NCI-H146 (cell line): ENCODE measurements at regions not wholly inside any gene's neighbourhood (a gene's known extent, or its start where the extent isn't known, plus 50 kb on each side); places are given as distances from the start of the nearest gene placed in this dataset.
"Not testable (repeated sequence)": the region's sequence is repeated elsewhere in the genome, so short reads cannot be mapped to it uniquely, and the experiment has no call there.

Experiments
- DNase-seq: peaks from one replicate; lab custom pipeline; 2025; lab: John Stamatoyannopoulos, UW

DNA sequence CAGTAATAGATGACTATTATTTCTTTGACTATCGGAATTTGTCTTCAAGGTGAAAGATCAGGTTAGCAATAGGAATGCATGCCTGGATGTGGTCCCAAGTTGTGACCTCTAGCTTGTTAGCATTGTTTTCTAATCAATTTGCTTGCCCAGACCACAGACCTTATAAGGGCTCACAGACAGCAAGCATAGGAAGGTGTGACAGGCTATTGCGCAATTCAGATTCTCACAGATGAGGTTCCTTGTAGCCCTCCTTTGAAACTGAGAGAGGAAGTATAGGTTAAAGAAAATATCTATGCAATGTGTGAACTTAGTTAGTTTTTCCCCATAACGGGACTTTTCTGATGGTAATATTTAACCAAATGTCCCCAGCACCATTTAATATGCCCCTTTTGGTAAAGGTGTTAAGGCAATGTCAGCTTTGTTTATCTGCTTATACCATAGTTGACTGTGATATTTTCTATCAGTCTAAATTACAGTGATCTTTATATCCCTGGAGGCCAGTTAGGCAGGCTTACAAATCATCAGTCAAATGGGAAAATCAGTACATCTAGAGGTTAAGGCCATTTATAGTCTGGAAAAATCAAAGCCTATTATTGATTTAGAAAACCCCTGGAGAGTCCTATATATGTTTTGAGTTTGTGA is 168.1 kb upstream of the MBNL1 start:
- no peak for DNase-seq

DNA sequence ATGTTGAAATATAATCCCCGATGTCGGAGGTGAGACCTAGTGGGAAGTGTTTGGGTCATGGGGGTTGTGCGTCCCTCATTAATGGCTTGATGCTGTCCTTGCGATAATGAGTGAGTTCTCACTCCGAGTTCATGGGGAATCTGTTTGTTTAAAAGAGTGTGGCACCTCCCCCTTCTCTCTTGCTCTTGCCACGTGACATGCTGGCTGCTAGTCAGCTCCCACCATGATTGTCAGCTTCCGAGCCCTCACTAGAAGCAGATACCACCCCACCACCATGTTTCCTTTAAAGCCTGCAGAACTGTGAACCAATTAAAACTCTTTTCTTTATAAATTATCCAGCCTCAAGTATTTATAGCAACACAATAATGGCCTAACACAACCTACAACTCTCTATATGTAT is 166.3 kb upstream of the MBNL1 start:
- no peak for DNase-seq

DNA sequence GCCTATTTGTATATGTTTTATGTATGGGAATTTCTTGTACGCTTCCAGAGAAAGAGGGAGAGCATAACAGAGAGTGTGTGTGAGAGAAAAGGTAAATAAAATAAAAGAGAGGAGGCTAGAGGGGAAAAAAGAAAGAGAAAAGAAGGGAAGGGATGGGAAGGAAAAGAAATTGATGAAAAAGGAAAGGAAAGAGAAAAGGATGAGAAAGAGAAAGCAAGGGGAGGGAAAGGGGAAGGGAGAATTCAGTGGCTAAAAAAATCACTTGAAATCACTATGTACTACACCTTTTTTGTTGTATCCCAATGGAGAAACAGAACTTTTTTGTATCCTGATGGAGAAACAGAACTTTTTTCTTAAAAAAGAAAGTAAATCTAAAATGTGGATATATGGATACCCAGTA is 165.5 kb upstream of the MBNL1 start:
- DNase-seq: no peak

DNA sequence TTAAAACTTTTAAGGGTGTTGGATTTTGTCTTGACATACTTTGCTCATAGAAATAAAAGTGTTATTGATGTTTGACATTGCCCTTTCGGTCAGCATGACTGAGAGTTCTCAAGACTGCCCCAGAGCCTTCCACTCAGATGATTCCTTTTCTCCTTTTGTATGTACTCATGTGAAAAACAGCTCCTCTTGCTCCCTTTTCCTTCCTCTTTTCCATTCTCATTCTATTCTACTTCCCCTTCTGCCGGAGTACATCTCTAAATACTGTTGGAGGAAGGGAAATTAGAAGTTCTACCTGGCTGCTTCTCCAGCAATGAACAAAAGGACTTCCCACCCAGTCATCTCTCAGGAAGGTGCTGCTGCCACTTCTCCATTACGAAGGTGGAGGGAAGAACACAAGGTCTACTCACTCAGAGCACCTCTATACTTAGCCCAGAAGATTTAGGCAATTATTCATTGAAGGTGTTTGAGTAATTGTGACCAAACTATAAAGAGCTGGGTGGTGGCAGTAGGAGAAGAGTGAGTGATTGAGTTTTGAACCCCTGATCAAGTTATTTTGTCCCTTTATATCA is 163.8 kb upstream of the MBNL1 start:
- no peak for DNase-seq

DNA sequence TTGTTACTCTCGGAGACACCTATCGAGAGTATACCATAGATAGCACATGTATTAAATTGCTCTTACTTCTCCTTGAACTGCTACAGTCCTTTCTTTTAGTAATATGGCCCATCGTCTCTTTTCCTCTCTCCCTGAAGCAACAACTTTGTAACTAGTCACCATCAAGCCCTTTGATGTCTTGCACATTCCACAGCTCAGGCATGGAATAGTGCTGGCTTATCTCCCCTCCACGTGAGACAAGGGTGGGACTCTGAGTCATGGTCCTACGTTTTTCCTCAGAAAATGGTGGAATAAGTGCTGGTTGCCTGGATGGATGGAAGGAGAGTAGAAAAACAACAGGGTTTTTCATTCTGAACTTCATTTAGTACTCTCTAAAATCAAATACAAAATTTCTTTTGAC is 163.3 kb upstream of the MBNL1 start:
- DNase-seq: no peak

DNA sequence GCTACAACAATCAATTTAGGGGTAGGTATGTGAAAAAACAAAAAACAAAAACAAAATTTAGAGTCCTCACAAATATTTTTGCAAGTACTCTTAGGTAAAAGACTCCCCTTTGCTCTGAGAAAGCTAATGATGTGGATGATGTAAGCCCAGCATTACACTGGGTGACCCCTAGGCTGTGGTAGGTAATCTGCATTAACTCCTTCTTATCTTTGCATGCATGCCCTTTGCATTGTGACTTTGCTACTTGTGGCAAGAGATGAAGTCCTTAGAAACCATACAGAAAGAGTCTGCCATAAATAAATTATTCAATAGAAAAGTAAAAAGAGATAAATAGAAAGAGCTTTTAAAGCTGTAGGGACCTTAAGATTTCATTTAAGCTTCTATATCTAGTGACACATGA is 159.7 kb upstream of the MBNL1 start:
- no peak for DNase-seq

DNA sequence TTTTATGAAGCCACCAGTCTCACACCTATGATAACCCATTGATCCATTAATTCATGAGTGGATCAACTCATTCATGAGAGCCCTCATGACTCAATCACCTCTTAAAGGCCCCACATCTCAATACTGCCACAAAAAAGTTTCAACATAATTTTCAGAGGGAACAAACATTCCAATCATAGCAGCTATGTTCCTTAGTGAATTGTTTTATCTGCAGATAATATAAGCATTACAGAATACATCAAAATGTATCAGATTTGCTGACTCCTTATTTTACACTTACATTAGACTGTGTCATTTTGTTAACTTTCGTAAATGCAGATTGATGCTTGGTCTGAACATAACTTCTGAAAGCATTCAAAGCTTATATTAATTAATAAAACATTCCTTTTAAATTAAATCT is 155.3 kb upstream of the MBNL1 start:
- DNase-seq: no peak

DNA sequence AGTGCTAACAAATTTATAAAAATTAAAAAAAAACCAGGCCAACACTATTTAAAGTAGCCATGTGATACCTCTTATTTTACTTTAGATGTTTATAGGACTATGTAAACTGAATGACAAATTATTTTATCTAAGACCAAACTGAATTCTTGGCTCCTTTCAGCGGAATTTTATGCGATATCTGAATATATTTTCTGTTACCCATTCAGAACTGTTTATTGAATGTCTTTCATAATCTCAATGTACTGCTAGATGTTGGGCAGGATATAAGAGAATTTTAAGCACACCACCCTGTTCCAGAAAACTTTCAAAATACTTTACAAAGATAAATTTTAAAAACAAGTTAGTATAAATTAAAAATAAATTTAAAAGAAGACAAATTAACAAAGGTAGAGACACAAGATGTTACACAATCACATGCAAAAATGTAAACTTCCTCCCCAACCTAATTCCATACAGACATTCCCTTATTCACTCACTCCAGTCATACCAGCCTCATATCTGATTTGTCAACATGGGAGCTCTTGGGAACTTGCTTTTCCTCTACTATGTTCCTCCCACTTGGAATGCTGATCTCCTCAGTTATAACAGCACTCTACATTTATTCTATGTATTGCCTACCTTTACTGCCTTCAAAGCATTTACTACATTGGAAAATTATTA is 154.6 kb upstream of the MBNL1 start:
- no peak for DNase-seq

DNA sequence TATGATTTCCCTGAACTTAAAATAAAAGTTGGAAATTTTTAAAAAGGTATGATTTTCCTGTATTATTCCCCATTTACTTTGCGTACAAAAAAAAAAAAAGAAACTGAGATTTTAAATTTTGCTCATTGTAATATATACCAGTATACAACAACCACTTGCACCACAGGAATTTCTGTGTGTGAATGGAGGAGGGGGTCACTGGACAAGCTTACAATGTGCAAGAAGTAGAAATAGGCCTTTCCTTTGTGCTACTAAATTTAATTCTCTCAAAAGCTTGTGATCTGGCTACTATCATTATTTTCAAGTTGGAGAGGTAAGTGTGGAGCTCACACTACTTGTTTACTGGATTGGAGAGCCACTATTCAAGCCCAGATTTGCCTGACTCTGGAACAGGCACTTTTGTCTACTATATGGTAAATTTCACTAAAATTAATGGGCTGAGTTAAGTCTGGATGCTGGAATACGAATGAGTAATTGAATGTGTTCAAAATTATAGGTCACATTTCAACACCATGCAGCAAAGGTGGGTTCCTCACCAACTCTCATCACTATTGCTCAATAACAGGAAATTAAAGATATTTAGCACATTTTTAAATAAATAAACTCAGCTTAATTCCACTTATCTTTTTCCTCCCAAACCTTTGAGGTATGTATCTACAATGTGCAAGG is 148.0 kb upstream of the MBNL1 start:
- no peak for DNase-seq

DNA sequence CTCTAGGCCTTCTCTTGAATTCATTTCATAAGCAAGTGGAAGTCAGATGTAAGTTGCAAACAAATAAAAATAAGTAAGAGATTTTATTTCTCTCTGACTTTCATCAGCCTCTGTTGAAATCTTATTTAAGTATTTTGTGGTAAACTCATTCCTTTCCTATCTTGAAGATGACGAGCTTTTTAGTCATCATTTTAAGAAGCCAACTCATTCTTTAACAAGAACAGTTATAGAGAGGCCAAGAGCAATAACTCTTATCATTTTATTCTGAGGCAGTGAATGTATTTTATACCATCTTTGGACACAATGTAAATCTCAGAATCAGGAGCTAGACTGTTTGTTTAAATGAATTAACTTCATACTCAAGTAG is 147.5 kb upstream of the MBNL1 start:
- DNase-seq: no peak

DNA sequence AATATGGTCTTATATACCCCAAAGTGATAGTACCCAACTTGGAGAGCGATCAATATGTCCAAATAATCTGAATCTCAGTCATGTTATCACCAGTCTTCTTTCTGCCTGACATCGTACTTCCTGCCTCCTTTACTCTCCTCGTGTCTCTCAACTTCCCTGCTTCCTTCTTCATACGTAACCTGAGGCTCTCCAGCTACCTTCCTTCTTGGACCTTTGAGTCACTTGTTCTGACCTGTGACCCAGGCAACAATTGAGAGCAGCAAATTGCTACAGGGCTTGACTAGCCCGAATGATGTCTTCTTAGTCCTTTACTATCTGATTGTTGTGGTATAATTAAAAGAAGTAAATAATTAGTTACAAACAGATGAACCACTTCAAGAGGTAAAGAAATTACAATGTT is 145.9 kb upstream of the MBNL1 start:
- no peak for DNase-seq

DNA sequence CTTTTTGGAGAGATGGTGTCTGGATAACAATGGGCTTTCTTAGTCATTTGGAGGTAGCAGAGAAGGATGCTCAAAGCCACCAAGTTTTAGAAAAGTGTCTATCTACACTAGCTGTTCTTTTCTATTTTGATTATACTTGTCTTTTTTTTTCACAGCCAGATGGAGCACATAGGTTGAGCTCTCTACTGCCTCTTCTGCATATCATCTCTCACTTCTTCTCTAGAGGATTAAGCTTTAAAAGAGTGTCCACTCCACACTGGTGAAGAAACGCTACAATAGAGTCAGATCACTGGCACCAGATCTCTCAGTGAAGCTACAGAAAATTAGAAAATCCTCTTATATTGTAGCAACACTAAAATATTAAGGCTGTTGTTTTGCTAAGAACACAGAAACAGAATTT is 145.3 kb upstream of the MBNL1 start:
- DNase-seq: no peak

DNA sequence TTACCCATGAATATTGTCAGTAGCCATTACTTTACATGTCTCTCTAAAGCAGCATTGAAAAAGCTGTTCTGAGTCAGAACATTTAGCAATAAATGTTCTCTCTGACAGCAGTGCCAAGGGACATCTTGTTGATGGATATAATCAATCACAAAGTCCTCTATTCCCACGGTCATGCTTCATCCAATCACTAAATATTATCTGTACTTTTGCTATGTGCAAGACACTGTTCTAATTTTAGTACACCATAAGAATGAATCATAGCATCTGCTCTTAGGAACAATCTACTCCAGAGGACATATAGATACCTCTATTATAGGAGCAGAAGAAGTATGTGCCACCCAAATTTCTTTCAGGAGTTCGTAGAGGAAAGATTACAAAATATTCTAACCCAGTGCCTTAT is 142.5 kb upstream of the MBNL1 start:
- DNase-seq: no peak

DNA sequence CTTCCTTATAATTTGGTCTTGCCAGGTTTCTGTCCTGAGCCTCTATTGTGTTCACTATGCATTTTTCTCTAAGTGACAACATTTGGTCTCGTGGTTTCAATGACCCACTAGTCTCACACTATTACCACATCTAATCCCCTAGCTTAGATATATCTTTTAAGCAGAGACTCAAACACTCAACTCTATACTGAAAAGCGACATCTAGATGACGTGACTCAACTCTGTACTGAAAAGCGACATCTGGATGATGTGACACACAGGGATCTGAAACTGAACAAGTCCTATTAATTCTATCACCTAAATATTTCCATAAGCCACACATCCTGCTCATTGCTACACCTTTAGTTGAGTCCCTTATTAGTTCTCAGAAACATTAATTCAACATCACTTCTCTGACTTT is 141.7 kb upstream of the MBNL1 start:
- DNase-seq: no peak

DNA sequence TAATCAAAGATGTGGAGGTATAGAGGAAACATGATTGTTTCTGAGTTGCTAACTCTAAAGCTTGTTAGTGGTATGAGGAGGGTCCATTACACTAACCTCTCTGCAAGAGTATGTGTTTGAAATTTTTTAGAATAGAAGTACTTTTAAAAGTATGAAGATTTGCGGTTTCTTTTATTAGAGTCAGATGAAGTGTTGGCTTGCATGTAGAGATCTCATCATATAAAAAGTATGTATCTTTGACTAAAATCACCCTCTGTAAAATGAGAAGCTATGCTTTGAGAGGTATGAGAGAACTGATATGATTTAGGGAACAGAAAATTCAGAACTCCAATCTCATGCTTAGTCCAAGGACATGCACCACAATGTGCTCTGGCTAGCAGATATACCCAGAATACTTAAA is 140.4 kb upstream of the MBNL1 start:
- DNase-seq: no peak

DNA sequence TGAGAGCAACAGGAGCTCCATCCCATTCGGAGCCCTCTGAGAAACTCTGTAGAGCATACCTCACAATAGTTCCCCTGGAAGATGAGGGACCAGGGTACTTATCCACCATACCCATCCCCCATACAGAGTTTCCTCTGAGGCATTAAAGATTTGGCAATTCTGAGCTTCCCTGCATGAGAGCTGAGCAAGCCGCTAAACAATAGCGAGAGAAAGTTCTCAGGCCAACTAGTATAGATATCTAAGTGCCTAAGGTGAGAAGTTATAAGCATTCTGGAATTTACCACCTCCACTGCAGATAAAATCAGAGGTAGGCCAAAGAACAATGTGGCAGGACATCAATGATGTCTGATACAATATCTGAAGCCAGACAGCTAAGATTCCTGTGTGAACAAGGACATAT is 129.1 kb upstream of the MBNL1 start:
- DNase-seq: no peak

DNA sequence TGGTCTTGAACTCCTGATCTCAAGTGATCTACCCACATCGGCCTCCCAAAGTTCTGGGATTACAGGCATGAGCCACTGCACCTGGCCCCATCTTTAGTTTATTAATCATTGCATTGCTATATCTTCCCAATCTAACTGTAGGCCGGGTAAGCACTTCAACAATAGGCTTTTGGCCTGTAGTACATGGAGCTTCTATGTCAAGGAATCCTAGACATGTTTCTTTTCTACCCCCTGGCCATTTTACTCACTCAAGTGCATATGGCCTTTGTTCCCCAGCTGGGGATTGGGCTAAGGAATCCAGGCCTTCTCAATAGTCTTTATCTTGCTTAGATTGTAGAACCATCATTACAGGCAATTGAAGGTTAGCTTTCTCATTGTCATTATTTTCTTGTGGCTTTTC is 122.3 kb upstream of the MBNL1 start:
- no peak for DNase-seq

DNA sequence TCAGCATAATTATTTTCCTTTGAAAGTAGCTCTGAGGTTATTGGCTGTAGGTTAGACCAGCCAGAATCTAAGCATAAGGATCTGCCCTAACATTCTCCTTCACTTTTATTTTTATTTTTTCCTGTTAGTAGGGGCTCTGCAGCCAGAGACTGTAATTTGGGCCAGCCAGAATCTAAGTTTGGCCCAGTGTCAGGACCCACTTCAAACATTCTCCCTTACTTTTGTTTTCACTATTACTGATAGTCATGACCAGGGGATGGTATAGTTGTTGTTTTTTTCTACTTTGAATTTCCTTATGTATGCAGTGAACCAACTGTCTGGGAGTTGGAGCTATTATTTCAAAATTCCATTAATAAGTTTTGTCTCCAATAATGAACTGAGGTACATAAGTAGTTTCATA is 121.0 kb upstream of the MBNL1 start:
- DNase-seq: no peak

DNA sequence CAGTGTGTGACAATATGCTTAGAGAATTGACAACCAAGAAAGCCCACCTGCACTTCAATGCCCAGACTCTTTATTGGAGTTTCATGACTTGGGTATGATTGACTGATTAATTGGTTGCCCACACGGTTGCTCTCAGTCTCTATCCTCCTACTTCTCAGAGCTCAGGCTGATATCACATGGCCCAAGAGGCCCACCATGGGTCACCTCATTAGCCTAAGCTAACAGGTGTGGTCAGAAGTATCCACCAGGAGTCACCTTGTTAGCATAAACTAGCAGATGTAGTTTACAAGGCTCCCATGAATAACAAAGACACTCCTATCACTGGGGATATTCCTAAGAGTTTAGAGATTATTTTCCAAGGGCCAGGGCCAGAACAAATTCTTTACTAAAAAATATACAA is 120.2 kb upstream of the MBNL1 start:
- DNase-seq: no peak

DNA sequence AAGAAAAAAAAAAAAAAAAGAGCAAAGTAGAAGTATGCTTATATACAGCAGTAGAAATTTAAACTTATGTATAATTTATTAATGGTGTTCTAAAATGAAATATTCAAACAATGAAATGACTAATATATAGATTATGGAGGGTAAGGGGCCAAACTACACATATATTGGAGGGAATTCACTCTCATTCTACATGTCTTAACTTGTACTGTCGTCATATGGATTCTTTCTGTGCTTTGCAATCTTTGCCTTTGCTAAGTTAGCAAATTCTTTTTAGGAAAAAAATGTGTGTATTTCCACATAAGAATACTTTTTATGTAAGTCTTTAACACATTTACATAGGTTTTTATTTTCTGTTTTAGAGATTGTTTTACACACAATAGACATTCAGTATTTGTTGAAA is 118.9 kb upstream of the MBNL1 start:
- no peak for DNase-seq

DNA sequence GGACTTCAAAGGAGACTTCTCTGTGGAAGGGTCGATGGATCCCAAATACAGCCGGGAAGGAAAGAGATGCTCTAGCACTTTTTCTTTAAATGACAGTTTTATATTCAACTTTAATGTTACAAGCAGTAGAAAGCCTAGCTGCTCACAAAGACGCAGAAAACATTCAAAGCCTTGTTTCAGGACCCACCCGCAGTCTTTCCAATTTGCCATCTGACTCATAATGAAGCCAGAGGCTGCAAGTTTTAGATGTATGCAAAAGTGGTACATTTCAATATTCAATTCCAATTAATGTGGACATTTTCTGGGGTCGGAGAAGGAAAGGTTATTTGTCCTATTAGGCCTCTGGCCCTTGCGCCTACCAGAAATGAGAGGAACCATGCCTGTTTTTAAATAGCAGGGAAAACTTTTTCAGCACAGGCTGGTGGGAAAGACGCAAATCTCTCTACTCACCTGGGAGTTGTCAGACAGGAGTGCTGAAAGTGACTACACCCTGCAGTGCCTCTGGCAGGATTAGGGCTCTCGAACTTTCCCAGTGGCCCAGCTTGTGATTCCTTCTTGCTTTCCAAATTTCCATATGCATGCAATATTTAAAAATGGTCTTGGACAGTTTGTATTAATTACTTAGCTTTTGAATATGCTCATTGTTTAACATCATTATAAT is 117.4 kb upstream of the MBNL1 start:
- DNase-seq: no peak

DNA sequence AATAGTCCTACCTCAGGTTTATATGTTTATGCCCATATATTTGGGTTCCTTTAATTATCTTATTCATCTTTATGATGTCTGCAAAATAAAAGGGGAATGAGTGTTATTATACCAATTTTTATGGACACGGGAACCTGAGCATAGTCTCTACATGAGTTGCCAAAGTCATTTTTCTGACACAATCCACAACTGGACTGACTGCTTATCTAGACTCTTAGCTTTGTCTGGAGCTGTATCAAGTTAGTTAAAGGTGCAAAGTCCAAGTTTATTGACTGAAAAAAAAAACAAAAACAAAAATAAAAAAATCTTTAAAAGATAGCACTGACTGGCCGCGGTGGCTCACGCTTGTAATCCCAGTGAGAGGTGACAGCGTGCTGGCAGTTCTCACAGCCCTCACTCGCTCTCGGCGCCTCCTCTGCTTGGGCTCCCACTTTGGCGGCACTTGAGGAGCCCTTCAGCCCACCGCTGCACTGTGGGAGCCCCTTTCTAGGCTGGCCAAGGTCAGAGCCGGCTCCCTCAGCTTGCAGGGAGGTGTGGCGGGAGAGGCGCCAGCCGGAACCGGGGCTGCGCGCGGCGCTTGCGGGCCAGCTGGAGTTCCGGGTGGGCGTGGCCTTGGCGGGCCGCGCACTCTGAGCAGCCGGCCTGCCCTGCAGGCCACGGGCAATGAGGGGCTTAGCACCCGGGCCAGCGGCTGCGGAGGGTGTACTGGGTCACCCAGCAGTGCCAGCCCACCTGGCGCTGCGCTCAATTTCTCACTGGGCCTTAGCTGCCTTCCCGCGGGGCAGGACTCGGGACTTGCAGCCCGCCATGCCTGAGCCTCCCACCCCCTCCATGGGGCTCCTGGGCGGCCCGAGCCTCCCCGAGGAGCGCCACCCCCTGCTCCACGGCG is 116.6 kb upstream of the MBNL1 start:
- DNase-seq: not testable (repeated sequence)
